NCI-H2227 (cell line): ENCODE measurements at regions not wholly inside any gene's neighbourhood (a gene's known extent, or its start where the extent isn't known, plus 50 kb on each side); places are given as distances from the start of the nearest gene placed in this dataset.
"Not testable (repeated sequence)": the region's sequence is repeated elsewhere in the genome, so short reads cannot be mapped to it uniquely, and the experiment has no call there.

Experiments
- DNase-seq: peaks from one replicate; lab custom pipeline; 2025; ENCODE audit not compliant: unreplicated experiment; lab: John Stamatoyannopoulos, UW

DNA sequence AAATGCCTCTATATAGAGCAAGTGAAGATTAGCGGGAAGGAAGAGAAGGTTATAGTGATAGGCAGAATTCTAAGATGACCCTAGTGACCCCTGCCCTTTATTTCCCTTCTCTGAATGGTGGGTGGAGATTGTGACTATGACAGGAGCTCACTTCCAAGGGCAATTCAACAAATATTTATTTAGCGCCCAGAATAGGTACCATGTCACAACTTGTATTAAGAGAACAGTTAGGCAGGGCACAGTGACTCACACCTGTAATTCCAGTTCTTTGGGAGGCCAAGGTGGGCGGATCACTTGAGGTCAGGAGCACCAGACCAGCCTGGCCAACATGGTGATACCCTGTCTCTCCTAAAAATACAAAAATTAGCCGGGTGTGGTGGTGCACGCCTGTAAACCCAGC is 236.0 kb upstream of the POGK start:
- DNase-seq: no peak

GRCh38 chr1:166605137-166605536 is 234.1 kb upstream of the POGK start:
- DNase-seq: no peak

GRCh38 chr1:166612886-166613285 is 226.4 kb upstream of the POGK start:
- no peak for DNase-seq

DNA sequence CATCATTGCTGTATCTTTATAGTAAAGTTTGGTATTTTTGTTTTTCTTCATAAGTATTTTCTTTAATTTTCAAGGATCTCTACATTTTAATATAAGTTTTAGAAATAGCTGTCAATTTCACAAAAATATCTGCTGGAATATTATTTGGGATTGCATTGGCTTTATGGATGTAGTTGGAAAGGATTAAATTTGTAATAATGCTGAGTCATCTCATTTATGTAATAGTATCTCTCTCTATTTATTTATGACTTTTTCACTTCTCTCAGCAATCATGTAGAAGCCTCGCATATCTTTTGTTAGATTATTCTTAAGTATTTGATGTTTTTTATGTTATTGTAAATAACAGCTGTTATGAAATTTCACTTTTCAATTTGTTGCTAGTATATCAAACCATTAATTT is 223.1 kb upstream of the POGK start:
- DNase-seq: no peak

DNA sequence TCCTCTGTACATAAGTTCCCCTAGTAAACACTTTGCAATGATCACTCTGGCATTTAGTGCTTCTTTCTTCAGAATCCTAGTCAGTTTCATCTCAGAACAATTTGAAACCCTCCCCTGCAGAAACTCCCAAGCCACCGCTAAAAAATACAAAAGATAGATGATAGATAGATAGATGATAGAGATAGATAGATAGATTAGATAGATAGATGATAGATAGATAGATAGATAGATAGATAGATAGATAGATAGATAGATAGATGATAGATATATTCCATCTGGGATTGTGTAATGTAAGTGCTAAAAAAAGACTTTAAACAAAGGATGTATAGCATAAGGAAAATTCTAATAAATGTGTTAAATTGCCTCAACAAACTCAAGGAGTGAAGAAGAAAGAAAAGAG is 212.6 kb upstream of the POGK start:
- no peak for DNase-seq

DNA sequence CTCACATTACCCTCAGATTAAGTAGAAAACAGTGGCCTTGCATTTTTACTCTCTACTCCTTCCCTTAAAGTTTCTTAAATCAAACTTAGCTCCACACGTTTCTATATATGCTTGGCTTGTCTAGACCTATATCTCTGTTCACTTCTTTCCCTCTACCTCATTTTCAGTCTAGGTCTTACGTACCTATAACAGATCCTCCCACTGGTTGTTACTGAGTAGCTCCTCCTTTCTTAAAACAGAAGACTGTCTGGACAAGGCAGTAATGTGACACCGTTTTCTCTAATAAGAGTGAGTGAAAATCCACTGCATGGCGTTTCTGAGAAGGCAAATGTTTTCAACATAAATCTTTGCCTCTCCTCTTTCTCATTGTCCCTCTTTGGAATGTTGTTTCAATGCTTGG is 211.7 kb upstream of the POGK start:
- DNase-seq: no peak

GRCh38 chr1:166628259-166628658 is 211.0 kb upstream of the POGK start:
- no peak for DNase-seq

DNA sequence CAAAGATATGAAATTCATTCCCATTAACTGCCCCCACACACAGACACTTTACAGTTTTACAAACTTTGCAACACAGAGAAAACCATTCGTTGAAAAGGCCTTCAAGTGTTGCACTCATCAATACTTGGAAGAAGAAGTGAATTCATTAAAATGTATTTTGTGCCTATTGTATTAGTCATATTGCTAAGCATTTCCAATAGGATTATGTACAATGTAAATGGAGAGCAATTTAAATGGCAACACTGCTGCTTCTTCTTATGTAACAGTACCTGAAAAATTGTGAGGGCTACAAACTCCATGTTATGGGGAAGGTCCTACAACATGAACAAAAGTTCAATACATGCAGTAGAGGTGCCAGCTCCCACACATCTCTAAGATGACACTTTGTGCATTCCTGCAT is 209.3 kb upstream of the POGK start:
- no peak for DNase-seq

GRCh38 chr1:166630369-166630768 is 208.9 kb upstream of the POGK start:
- no peak for DNase-seq

- no peak for DNase-seq
These were observed 201.1 kb upstream of the POGK start for GRCh38 chr1:166638137-166638536.

DNA sequence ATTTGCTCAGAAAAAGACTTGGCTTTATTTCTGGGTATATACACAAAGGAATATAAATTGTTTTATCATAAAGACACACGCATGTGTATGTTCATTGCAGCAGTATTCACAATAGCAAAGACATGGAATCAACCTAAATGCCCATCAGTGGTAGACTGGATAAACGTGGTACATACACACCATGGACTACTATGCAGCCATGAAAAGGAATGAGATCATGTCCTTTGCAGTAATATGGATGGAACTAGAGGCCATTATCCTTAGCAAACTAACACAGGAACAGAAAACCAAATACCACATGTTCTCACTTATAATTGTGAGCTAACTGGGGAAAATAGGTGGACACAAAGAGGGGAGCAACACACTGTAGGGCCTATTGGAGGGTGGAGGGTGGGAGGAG is 182.0 kb upstream of the POGK start:
- not testable (repeated sequence) for DNase-seq

DNA sequence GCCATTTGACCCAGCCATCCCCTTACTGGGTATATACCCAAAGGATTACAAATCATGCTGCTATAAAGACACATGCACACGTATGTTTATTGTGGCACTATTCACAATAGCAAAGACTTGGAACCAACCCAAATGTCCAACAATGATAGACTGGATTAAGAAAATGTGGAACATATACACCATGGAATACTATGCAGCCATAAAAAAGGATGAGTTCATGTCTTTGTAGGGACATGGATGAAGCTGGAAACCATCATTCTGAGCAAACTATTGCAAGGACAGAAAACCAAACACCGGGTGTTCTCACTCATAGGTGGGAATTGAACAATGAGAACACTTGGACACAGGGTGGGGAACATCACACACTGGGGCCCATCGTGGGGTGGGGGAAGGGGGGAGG is 172.5 kb upstream of the POGK start:
- DNase-seq: not testable (repeated sequence)

DNA sequence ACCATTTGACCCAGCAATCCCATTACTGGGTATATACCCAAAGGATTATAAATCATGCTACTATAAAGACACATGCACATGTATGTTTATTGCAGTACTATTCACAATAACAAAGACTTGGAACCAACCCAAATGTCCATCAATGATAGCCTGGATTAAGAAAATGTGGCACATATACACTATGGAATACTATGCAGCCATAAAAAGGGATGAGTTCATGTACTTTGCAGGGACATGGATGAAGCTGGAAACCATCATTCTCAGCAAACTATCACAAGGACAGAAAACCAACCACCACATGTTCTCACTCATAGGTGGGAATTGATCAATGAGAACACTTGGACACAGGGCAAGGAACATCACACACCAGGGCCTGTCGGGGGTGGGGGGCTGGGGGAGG is 171.7 kb upstream of the POGK start:
- DNase-seq: not testable (repeated sequence)

DNA sequence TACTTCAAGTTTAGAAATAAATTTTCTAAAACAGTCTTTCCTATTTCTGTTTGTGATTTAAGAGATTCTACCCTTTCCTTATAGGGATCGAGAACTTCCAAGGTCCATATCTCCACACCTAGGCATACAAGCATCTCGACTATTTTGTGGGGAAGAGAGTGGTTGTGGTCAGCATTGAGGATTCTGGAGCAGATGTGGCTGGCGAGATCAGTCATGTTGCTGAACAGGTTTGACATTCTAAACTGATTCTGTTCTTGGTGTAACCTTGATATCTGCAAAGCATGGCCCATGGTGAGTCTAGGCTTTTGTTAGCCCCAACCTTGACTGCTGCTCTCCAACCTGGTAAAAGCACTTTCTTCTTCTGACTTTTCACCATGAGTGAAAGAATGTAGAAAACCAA is 167.6 kb upstream of the POGK start:
- DNase-seq: no peak

GRCh38 chr1:166673722-166674121 is 165.6 kb upstream of the POGK start:
- no peak for DNase-seq

GRCh38 chr1:166675213-166675612 is 164.1 kb upstream of the POGK start:
- no peak for DNase-seq

DNA sequence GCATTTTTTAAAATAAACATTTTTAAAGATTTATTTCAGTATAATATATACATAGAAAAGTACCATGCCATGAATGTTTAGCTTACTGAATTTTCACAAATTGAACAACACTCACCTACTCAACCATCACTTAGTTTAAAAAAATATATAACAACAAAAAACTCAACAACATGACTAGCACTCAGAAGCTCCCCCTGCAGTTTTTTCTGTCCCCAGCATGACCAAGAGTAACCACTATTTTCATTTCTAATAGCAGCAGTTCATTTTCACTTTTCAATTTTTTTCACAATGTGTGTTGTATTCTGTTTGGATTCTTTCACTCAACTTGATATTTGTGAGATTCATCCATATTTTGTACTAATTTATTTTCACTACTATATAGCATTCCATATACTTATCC is 162.3 kb upstream of the POGK start:
- no peak for DNase-seq

DNA sequence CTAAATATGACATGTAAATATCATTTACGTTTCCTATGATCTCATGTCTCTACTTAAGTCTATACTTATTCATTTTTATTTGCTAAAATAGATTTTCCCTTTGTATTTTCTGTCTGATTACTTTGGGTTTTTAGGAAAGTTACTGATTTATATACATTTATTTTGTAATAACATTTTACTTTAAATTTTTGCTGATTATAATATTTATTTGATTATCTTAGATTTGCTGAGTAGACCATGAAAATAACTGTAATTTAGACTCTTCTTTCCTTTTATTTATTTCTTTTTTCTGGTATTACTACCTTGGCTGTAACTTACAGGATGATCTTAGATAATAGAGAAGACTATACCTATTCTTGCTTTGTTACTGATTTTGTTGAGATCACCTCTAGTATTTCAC is 159.9 kb upstream of the POGK start:
- DNase-seq: no peak

- no peak for DNase-seq
These were observed 156.7 kb upstream of the POGK start for GRCh38 chr1:166682588-166682987.

- not testable (repeated sequence) for DNase-seq
These were observed 154.6 kb upstream of the POGK start for GRCh38 chr1:166684669-166685068.

DNA sequence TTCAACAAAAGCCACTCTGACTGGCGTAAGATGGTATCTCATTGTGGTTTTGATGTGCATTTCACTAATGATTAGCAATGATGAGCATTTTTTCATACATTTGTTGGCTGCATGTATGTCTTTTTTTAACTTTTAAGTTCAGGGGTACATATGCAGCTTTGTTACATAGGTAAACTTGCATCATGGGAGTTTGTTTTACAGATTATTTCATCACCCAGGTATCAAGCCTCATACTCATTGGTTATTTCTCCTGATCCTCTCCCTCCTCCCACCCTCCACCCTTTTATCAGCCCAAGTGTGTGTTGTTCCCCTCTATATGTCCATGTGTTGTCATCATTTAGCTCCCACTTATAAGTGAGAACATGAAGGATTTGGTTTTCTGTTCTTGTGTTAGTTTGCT is 154.1 kb upstream of the POGK start:
- no peak for DNase-seq

- not testable (repeated sequence) for DNase-seq
These were observed 153.4 kb upstream of the POGK start for GRCh38 chr1:166685891-166686290.

DNA sequence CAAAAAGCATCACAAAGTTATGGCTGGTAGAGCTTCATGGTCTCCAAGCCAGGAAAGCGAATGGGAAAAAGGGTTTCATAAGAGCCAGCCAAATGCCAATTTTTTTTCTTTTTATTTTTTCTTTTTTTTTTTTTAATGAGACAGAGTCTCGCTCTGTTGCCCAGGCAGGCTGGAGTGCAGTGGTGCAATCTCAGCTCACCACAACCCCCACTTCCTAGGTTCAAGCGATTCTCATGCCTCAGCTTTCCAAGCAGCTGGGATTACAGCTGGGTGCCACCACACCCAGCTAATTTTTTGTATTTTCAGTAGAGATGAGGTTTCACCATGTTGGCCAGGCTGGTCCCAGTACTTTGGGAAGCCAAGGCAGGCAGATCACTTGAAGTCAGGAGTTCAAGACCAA is 148.7 kb upstream of the POGK start:
- DNase-seq: not testable (repeated sequence)

GRCh38 chr1:166691476-166691875 is 147.8 kb upstream of the POGK start:
- DNase-seq: no peak
